Transverse colon (tissue), 4 donors: ENCODE measurements at regions not wholly inside any gene's neighbourhood (a gene's known extent, or its start where the extent isn't known, plus 50 kb on each side); places are given as distances from the start of the nearest gene placed in this dataset.

Experiments
- DNase-seq: peaks from one replicate; pipeline ENCODE4 v3.0.0-alpha.2; 2019
- H3K27ac ChIP-seq, 4 donors: fragments of 200-600 bp; sonication (generic); 2 replicates each; pipeline ENCODE4 v1.5.1; 2016 to 2018; ENCODE audit warnings: inconsistent platforms in 4 of 4
- H3K27me3 ChIP-seq: fragments of 200-600 bp; sonication (generic); 2 replicates; pipeline ENCODE4 v1.5.1; 2017; ENCODE audit warnings: inconsistent platforms
- H3K36me3 ChIP-seq, 4 donors: fragments of 200-600 bp; sonication (generic); 2 replicates each; pipeline ENCODE4 v1.5.1; 2017 to 2019; ENCODE audit warnings: inconsistent platforms in 4 of 4
- H3K4me1 ChIP-seq, 4 donors: fragments of 200-600 bp; sonication (generic); 2 replicates each; pipeline ENCODE4 v1.5.1; 2017 to 2020; ENCODE audit warnings: inconsistent platforms in 4 of 4
- H3K4me3 ChIP-seq, 4 donors: fragments of 200-600 bp; sonication (generic); 1 replicate in 1 of 4; 2 replicates in 3 of 4; pipeline versions ENCODE4 v1.5.1 to v1.6.1; 2017 to 2019; ENCODE audit warnings: inconsistent platforms in 4 of 4
- H3K9me3 ChIP-seq, 2 donors: fragments of 200-600 bp; sonication (generic); 2 replicates each; pipeline ENCODE4 v1.5.1; 2017 to 2019; ENCODE audit warnings: inconsistent platforms in 2 of 2
- EP300 ChIP-seq: sonication (generic); formaldehyde crosslinking; IDR thresholded peaks from one replicate; pipeline ENCODE4 v1.6.1; 2017; ENCODE audit warnings: antibody characterized with exemption, low read depth
- POLR2A ChIP-seq: fragments of 450-650 bp; IDR thresholded peaks from one replicate; pipeline ENCODE4 v1.6.1; 2016; ENCODE audit warnings: antibody characterized with exemption, mild to moderate bottlenecking, moderate library complexity
- POLR2AphosphoS5 ChIP-seq, 3 donors: sonication (generic); formaldehyde crosslinking; IDR thresholded peaks; one replicate each; pipeline ENCODE4 v1.6.1; 2016; ENCODE audit warnings: antibody characterized with exemption in 3 of 3
- WGBS, 2 donors: methylation state at CpG; one replicate each; pipeline ENCODE4 v1.1.5; 2018; ENCODE audit warnings: low coverage in 1 of 2; 5-methylcytosine and 5-hydroxymethylcytosine counted together
- in situ Hi-C, 4 donors: fragments of 200-750 bp; cut with MboI; loops; one replicate each; pipeline versions ENCODE4 v1.15.0 to v1.15.1; 2017; ENCODE audit warnings: low sequenced_read_pairs in 3 of 4, low pct_ligation_motif_present in 1 of 4, low pct_unique_long_range_greater_than_20kb in 1 of 4
- intact Hi-C: fragments of 100-400 bp; cut with DNase I; formaldehyde crosslinking; loops from one replicate; pipeline ENCODE4 v1.15.1; 2023; ENCODE audit warnings: low total_unique reads
- TF ChIP-seq, protein P1 (sequence below), 5 experiments: fragments of 200-600 bp in 3 of 5; fragments of 450-650 bp in 2 of 5; sonication (generic) in 3 of 5; IDR thresholded peaks; 1 replicate in 2 of 5; 2 replicates in 3 of 5; pipeline ENCODE4 v1.5.1; 2016 to 2017; ENCODE audit warnings: antibody characterized with exemption in 5 of 5, inconsistent platforms in 3 of 5, mild to moderate bottlenecking in 2 of 5, moderate library complexity in 1 of 5

DNA sequence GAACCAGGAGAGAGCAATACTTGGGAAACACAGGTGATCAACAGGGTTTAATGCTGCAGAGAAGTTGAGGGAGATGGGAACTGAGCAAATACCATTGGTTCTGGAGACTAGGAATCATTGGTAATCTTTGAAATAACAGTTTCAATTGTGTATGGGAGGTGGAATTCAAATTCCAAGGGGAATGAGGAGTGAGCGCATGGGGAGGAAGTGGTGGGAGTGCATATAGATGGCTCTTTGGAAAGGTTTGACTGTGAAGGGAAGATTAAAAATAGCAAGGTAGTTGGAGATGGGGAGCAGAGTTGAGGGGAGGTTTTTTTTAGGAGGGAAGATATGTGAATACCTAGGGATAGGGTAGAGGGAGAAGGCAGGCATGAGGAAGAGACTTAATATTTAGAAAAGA, 51.1 kb upstream of the ROPN1 start:
- Histone ChIP-seq H3K27ac (no peak overlapping the region), H3K4me3 (no peak overlapping the region), H3K27me3 (no peaks in the 10 kb centered on the region), H3K4me1 (peaks cover 0 to 12% (median 6%) of the 10 kb centered on the region in 4 donors), H3K36me3 (no peaks in the 10 kb centered on the region), H3K9me3 (no peaks in the 10 kb centered on the region)
- in situ Hi-C loops, result loop anchor here in 1 of 4 donors (25.0 kb wide), 2 partner anchors 244 to 419 kb away; no protein-coding TSS in a partner anchor
- intact Hi-C loops, result no loop called here
- 100% methylated on average over 1 of the region's 1 CpG for WGBS, 2 donors
- DNase-seq, result no peak
- TF ChIP-seq POLR2AphosphoS5 (IDR thresholded peaks at IDR 0.05), result no peak
- no peak for TF ChIP-seq POLR2A

DNA sequence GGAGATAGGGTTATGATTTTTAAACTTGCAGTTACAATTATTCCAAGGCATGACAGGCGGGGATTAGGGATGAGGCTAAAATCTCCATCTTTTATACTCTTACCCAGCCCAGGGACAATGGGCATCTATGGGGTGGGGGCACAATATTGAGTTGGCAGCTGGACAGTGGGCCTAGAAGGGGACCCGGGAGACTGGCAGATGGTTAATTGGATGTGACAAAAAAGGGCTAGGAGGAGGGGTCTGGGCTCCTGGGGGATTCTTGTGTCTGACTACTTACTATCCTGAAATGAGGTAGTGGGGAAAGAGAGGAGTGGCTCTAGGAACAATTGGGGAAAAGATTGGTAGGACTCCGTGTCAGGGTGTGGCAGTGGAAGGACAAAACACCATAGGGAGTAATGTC, 53.0 kb upstream of the ROPN1 start:
- H3K27ac ChIP-seq, result no peak overlapping the region
- H3K36me3 ChIP-seq, result no peaks in the 10 kb centered on the region
- WGBS, 2 donors, result 78 to 94% methylated on average over 2 to 3 of the region's 3 CpGs
- H3K9me3 ChIP-seq, result no peaks in the 10 kb centered on the region
- H3K4me3 ChIP-seq, result no peak overlapping the region
- peaks cover 0 to 12% (median 6%) of the 10 kb centered on the region in 4 donors for H3K4me1 ChIP-seq
- in situ Hi-C loops, result loop anchor here in 1 of 4 donors (25.0 kb wide), 2 partner anchors 242 to 417 kb away; no protein-coding TSS in a partner anchor
- no peaks in the 10 kb centered on the region for H3K27me3 ChIP-seq
- intact Hi-C loops, result no loop called here
- TF ChIP-seq EP300, result no peak
- TF ChIP-seq, protein P1, sequence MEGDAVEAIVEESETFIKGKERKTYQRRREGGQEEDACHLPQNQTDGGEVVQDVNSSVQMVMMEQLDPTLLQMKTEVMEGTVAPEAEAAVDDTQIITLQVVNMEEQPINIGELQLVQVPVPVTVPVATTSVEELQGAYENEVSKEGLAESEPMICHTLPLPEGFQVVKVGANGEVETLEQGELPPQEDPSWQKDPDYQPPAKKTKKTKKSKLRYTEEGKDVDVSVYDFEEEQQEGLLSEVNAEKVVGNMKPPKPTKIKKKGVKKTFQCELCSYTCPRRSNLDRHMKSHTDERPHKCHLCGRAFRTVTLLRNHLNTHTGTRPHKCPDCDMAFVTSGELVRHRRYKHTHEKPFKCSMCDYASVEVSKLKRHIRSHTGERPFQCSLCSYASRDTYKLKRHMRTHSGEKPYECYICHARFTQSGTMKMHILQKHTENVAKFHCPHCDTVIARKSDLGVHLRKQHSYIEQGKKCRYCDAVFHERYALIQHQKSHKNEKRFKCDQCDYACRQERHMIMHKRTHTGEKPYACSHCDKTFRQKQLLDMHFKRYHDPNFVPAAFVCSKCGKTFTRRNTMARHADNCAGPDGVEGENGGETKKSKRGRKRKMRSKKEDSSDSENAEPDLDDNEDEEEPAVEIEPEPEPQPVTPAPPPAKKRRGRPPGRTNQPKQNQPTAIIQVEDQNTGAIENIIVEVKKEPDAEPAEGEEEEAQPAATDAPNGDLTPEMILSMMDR (IDR thresholded peaks at IDR 0.05), result no peak
- TF ChIP-seq POLR2A, result no peak
- TF ChIP-seq POLR2AphosphoS5 (IDR thresholded peaks at IDR 0.05), result no peak
- no peak for DNase-seq

DNA sequence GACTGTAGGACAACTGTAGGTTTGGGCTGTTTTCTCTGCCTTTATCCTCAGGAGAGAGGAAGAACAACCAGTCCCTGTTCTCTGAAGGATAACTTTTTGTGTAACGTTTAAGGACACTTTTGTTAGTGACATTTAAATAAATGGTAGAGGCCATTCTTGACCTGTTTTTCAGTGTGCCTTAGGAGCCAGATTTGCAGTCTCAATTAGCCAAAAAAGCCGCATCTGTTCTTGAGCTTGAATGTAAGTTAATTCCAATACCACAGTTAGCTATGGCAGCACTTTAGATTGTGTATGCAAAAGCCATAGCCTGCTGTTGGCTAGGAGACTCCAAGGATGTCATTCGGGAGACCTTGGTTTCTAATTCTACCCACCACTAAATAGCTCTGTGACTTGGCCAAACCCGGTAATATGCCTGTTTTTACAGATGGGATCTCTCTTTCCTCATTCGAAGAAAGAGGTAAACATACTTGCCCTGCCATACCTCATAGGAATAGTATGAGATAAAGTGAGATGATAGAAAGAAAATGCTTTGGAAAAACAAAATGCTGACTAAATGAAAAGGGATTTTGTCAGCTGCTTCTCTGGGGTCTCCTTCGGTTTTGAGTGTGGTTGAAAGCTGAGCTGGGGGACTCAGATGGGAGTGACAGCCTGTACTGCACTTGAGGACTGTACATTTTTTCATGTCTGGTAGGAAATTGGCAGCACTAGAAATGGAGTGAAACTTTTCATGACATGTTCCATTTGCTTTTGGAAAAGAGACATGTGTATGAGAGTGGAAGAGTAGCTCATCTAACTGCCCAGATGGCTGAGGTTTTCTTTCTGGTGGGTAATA, 57.3 kb upstream of the ROPN1 start:
- intact Hi-C loops (no loop called here), in situ Hi-C loops (loop anchor here in 1 of 4 donors (25.0 kb wide), 2 partner anchors 238 to 413 kb away; no protein-coding TSS in a partner anchor)
- 81 to 84% methylated on average over 5 to 6 of the region's 6 CpGs for WGBS, 2 donors
- no peaks in the 10 kb centered on the region for H3K4me1 ChIP-seq
- TF ChIP-seq POLR2A (no peak), POLR2AphosphoS5 (IDR thresholded peaks at IDR 0.05) (no peak)
- TF ChIP-seq, protein P1 (IDR thresholded peaks at IDR 0.05), result no peak
- no peaks in the 10 kb centered on the region for H3K36me3 ChIP-seq
- no peaks in the 10 kb centered on the region for H3K9me3 ChIP-seq
- no peak overlapping the region for H3K27ac ChIP-seq
- DNase-seq, result no peak
- no peaks in the 10 kb centered on the region for H3K27me3 ChIP-seq
- H3K4me3 ChIP-seq, result no peak overlapping the region

DNA sequence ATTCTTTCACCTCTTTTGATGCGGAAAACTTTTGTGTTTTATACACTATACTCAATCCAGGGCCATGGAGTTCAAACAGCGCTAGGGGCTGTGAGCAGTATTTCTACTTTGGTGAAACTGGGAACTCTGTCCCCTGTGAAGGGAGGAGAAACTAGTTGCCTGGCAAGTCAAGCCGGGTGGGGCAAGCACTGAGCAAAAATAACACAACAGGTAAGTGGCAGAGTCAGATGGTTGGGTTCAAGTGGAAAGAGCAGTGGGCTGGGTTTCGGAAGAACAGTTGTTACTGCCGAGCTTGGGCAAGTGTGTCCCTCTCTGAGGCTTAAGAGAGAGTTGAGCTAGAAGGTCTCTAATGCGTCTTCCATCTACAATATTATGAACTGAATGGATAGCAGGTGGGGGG, 59.7 kb upstream of the ROPN1 start:
- Histone ChIP-seq H3K27ac (no peak overlapping the region), H3K4me3 (no peak overlapping the region), H3K9me3 (no peaks in the 10 kb centered on the region), H3K27me3 (no peaks in the 10 kb centered on the region), H3K4me1 (no peaks in the 10 kb centered on the region), H3K36me3 (no peaks in the 10 kb centered on the region)
- 80 to 90% methylated on average over 1 to 6 of the region's 6 CpGs for WGBS, 2 donors
- TF ChIP-seq, protein P1 (IDR thresholded peaks at IDR 0.05), result no peak
- TF ChIP-seq POLR2AphosphoS5 (IDR thresholded peaks at IDR 0.05), result no peak
- DNase-seq, result no peak
- intact Hi-C loops (no loop called here), in situ Hi-C loops (no loop called here)
